DND-41 (cell line): ENCODE measurements at regions not wholly inside any gene's neighbourhood (a gene's known extent, or its start where the extent isn't known, plus 50 kb on each side); places are given as distances from the start of the nearest gene placed in this dataset.

Experiments
- ATAC-seq: fragments of 200-7000 bp; cut with Tn5 transposase; 3 replicates; pipeline ENCODE4 v1.9.1; 2021; ENCODE audit warnings: low read depth; ENCODE audit not compliant: insufficient read depth
- DNase-seq: peaks from one replicate; pipeline ENCODE4 v3.0.0-alpha.2; 2020
- H2AFZ ChIP-seq: 2 replicates; pipeline ENCODE4 v1.6.0; 2012; ENCODE audit warnings: low read depth, low read length
- H3K27ac ChIP-seq: 2 replicates; pipeline ENCODE4 v1.5.1; 2012; ENCODE audit warnings: low read length, inconsistent platforms
- H3K27me3 ChIP-seq: fragments of 200-600 bp; sonication (generic); 2 replicates; pipeline ENCODE4 v1.6.0; 2012; ENCODE audit warnings: low read length, mild to moderate bottlenecking, inconsistent platforms; ENCODE audit not compliant: insufficient read depth, poor library complexity
- H3K36me3 ChIP-seq: 2 replicates; pipeline ENCODE4 v1.5.1; 2012; ENCODE audit warnings: low read length, inconsistent platforms; ENCODE audit not compliant: insufficient read depth
- H3K4me1 ChIP-seq: 2 replicates; pipeline ENCODE4 v1.5.1; 2012; ENCODE audit warnings: mild to moderate bottlenecking, low read length; ENCODE audit not compliant: insufficient read depth
- H3K4me2 ChIP-seq: 2 replicates; pipeline ENCODE4 v1.6.0; 2012; ENCODE audit warnings: mild to moderate bottlenecking, moderate library complexity, low read length, inconsistent platforms; ENCODE audit not compliant: insufficient read depth
- H3K4me3 ChIP-seq, 2 experiments: fragments of 200-600 bp in 1 of 2; shearing (Covaris generic) in 1 of 2; 2 replicates each; pipeline ENCODE4 v1.5.1; 2012 to 2016; ENCODE audit warnings: inconsistent platforms in 2 of 2, low read length in 2 of 2, mild to moderate bottlenecking in 2 of 2, low read depth in 1 of 2, moderate library complexity in 1 of 2
- H3K79me2 ChIP-seq: 2 replicates; pipeline ENCODE4 v1.6.0; 2012; ENCODE audit warnings: low read length, inconsistent platforms; ENCODE audit not compliant: insufficient read depth
- H3K9ac ChIP-seq: 2 replicates; pipeline ENCODE4 v1.6.0; 2012; ENCODE audit warnings: low read depth, mild to moderate bottlenecking, inconsistent platforms, low read length, moderate library complexity
- H3K9me3 ChIP-seq: 2 replicates; pipeline ENCODE4 v1.5.1; 2012; ENCODE audit warnings: low read length, moderate library complexity, mild to moderate bottlenecking, inconsistent platforms; ENCODE audit not compliant: insufficient read depth, severe bottlenecking
- H4K20me1 ChIP-seq: 2 replicates; pipeline ENCODE4 v1.6.0; 2012; ENCODE audit warnings: low read length; ENCODE audit not compliant: insufficient read depth
- EZH2 ChIP-seq: IDR thresholded peaks from 3 replicates; pipeline ENCODE4 v1.6.1; 2012; ENCODE audit warnings: borderline replicate concordance, low read depth, mild to moderate bottlenecking, moderate library complexity, low read length, inconsistent platforms; ENCODE audit not compliant: severe bottlenecking
- TF ChIP-seq, protein P1 (sequence below): IDR thresholded peaks from 2 replicates; pipeline ENCODE4 v1.5.1; 2012; ENCODE audit warnings: borderline replicate concordance, low read length, moderate library complexity, mild to moderate bottlenecking; ENCODE audit not compliant: poor library complexity, severe bottlenecking; ENCODE audit errors: extremely low read depth

DNA sequence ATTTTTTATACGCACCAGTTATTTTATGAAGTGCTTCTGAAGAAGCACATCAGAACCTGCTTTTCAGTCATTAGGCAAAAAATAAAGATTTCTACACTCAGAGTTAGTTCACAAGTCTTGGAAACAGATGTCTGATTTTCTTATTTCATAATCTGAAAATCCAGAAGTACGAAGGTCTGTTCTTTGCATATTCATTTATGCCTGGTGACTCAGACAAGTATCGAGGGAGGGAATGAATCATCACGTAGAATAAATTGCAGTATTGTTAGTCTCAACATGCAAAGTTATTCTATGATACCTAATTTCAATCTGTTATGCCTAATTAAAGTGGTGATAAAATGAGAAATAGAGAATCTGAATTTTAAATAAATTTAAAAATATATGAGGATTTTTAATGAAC lies 113.6 kb upstream of the SEM1 start:
- no peaks in the 10 kb centered on the region for H3K27me3 ChIP-seq
- H2AFZ ChIP-seq = no peak overlapping the region
- H3K4me2 ChIP-seq = no peak overlapping the region
- no peaks in the 10 kb centered on the region for H3K79me2 ChIP-seq
- ATAC-seq = no peak
- no peak overlapping the region for H3K27ac ChIP-seq
- TF ChIP-seq, protein P1, sequence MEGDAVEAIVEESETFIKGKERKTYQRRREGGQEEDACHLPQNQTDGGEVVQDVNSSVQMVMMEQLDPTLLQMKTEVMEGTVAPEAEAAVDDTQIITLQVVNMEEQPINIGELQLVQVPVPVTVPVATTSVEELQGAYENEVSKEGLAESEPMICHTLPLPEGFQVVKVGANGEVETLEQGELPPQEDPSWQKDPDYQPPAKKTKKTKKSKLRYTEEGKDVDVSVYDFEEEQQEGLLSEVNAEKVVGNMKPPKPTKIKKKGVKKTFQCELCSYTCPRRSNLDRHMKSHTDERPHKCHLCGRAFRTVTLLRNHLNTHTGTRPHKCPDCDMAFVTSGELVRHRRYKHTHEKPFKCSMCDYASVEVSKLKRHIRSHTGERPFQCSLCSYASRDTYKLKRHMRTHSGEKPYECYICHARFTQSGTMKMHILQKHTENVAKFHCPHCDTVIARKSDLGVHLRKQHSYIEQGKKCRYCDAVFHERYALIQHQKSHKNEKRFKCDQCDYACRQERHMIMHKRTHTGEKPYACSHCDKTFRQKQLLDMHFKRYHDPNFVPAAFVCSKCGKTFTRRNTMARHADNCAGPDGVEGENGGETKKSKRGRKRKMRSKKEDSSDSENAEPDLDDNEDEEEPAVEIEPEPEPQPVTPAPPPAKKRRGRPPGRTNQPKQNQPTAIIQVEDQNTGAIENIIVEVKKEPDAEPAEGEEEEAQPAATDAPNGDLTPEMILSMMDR = no peak
- no peak for TF ChIP-seq EZH2
- no peaks in the 10 kb centered on the region for H3K36me3 ChIP-seq
- no peaks in the 10 kb centered on the region for H3K4me1 ChIP-seq
- H4K20me1 ChIP-seq = no peaks in the 10 kb centered on the region
- H3K9ac ChIP-seq = no peak overlapping the region
- no peak overlapping the region for H3K4me3 ChIP-seq
- no peak for DNase-seq
- no peaks in the 10 kb centered on the region for H3K9me3 ChIP-seq

DNA sequence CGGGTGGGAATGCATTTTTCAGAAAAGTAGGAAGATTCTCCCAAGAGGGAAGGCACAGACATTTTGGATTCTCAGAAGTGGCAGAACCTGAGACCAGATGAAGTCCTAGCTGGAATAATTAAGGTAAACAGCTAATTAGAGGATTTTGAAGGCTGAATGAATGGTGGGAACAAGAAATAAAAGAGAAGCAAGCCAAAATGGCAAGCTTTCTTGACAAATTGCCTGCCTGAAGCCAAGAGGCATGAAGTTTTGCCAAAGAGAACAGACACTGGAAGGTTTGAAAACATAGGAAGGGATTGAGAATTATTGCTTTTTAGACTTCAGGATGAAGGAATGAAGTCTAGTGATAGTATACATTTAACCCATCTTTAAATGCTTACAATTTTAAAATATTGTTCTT lies 115.0 kb upstream of the SEM1 start:
- Histone ChIP-seq H4K20me1 (no peaks in the 10 kb centered on the region), H3K9ac (no peak overlapping the region), H3K4me1 (no peaks in the 10 kb centered on the region), H3K27me3 (no peaks in the 10 kb centered on the region), H3K4me3 (no peak overlapping the region), H3K27ac (no peak overlapping the region), H3K79me2 (no peaks in the 10 kb centered on the region), H3K36me3 (no peaks in the 10 kb centered on the region), H3K9me3 (no peaks in the 10 kb centered on the region), H3K4me2 (no peak overlapping the region), H2AFZ (no peak overlapping the region)
- TF ChIP-seq, protein P1 = no peak
- TF ChIP-seq EZH2 = no peak
- ATAC-seq = no peak
- DNase-seq = no peak

DNA sequence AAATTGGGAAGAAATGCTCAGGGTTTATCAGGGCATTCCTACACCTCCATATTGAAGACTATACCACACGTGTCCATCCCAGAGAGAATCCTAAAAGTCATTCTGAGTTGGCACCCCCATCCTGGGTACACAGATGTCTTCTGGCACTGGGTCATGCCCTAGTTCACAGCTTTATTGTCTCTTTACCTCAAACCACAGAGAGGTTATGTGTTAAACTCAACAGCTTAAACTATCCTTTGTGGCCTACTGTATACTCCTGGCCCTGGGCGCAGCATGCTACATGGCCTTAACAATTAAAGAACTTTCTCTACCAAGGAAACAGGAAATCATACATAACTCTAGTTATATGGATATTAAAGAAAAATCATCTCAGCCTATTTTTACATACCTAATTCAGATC lies 115.6 kb upstream of the SEM1 start:
- H3K27ac ChIP-seq = no peak overlapping the region
- DNase-seq = no peak
- no peak overlapping the region for H3K9ac ChIP-seq
- no peaks in the 10 kb centered on the region for H3K27me3 ChIP-seq
- no peak overlapping the region for H3K4me3 ChIP-seq
- no peaks in the 10 kb centered on the region for H4K20me1 ChIP-seq
- H3K4me1 ChIP-seq = no peaks in the 10 kb centered on the region
- H3K79me2 ChIP-seq = no peaks in the 10 kb centered on the region
- no peak for TF ChIP-seq EZH2
- TF ChIP-seq, protein P1 = no peak
- ATAC-seq = peak; percentile 62
- no peak overlapping the region for H2AFZ ChIP-seq
- H3K4me2 ChIP-seq = no peak overlapping the region
- H3K36me3 ChIP-seq = no peaks in the 10 kb centered on the region
- H3K9me3 ChIP-seq = no peaks in the 10 kb centered on the region

DNA sequence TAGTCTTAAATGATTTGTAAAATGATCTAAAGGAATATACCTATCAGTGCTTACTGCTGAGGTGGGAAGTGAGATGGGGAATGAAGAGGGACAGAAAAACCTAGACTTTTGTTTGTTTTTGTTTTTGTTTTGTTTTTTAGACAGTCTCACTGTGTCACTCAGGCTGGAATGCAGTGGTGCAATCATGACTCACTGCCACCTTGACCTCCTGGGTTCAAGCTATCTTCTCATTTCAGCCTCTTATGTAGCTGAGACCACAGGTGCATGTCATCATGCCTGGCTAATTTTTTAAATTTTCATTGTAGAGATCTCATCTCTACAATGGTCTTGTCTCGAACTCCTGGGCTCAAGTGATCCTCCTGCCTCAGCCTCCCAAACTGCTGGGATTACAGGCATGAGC lies 116.4 kb upstream of the SEM1 start:
- ATAC-seq (no peak), DNase-seq (no peak)
- Histone ChIP-seq H3K36me3 (no peaks in the 10 kb centered on the region), H3K4me3 (no peak overlapping the region), H3K79me2 (no peaks in the 10 kb centered on the region), H4K20me1 (no peaks in the 10 kb centered on the region), H3K4me1 (no peaks in the 10 kb centered on the region), H3K4me2 (no peak overlapping the region), H3K27me3 (no peaks in the 10 kb centered on the region), H3K27ac (no peak overlapping the region), H3K9ac (no peak overlapping the region), H3K9me3 (no peaks in the 10 kb centered on the region), H2AFZ (no peak overlapping the region)
- TF ChIP-seq, protein P1 = no peak
- TF ChIP-seq EZH2 = no peak
